ENCODE measurements at regions not wholly inside any gene's neighbourhood (a gene's known extent, or its start where the extent isn't known, plus 50 kb on each side); places are given as distances from the start of the nearest gene placed in this dataset.

DNA sequence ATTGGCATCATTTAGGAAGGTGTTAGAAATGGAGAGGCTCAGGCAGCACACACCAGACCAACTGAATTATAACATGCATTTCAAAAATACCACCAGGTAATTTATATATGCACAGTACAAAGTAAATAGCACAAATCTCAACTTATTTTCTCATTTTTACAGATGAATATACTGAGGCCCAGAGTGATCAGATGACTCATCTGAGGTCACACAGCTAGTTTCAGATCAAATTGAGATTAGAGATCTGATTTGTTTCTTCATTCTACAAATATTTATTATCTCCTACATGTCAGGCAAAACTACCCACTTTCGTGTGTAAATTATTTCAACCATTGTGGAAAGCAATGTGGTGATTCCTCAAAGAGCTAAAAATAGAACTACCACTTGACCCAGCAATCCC is 507.1 kb downstream of the TLE4 start:
- Histone ChIP-seq H3K36me3 (no peaks in the 10 kb centered on the region), H3K4me3 (ENCODE audit: low read depth, low read length) (no peak overlapping the region), H3K9me3 (ENCODE audit: severe bottlenecking) (no peaks in the 10 kb centered on the region), H3K27me3 (ENCODE audit: insufficient read depth, low read depth, severe bottlenecking) (no peaks in the 10 kb centered on the region), H3K27ac (no peak overlapping the region)
- TF ChIP-seq, protein P1, sequence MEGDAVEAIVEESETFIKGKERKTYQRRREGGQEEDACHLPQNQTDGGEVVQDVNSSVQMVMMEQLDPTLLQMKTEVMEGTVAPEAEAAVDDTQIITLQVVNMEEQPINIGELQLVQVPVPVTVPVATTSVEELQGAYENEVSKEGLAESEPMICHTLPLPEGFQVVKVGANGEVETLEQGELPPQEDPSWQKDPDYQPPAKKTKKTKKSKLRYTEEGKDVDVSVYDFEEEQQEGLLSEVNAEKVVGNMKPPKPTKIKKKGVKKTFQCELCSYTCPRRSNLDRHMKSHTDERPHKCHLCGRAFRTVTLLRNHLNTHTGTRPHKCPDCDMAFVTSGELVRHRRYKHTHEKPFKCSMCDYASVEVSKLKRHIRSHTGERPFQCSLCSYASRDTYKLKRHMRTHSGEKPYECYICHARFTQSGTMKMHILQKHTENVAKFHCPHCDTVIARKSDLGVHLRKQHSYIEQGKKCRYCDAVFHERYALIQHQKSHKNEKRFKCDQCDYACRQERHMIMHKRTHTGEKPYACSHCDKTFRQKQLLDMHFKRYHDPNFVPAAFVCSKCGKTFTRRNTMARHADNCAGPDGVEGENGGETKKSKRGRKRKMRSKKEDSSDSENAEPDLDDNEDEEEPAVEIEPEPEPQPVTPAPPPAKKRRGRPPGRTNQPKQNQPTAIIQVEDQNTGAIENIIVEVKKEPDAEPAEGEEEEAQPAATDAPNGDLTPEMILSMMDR (IDR thresholded peaks at IDR 0.05; ENCODE audit: low read depth, low read length), result no peak
- no peak for DNase-seq

DNA sequence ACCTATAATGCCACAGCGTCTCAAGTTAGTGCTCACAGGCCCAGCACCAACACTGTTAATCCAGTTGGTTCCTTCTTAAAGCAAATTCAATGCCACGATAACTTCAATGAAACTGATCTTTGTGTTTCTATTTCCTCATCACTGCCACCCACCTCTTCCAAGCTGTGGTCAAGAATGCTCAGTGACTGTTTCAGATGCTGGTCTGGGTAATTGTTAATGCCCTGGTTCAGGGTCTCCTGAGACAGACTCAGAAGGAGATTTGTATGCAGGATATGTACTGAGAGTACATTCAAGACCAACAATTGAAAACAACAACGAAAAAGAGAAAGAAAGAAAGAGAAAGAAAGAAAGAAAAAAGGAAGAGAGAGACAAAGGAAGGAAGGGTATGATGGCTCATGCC is 505.3 kb downstream of the TLE4 start:
- DNase-seq, result no peak
- H3K27me3 ChIP-seq (ENCODE audit: insufficient read depth, low read depth, severe bottlenecking), result no peaks in the 10 kb centered on the region
- TF ChIP-seq, protein P1 (IDR thresholded peaks at IDR 0.05; ENCODE audit: low read depth, low read length), result no peak
- H3K4me3 ChIP-seq (ENCODE audit: low read depth, low read length), result no peak overlapping the region
- H3K36me3 ChIP-seq, result no peaks in the 10 kb centered on the region
- H3K27ac ChIP-seq, result no peak overlapping the region
- H3K9me3 ChIP-seq (ENCODE audit: severe bottlenecking), result no peaks in the 10 kb centered on the region

DNA sequence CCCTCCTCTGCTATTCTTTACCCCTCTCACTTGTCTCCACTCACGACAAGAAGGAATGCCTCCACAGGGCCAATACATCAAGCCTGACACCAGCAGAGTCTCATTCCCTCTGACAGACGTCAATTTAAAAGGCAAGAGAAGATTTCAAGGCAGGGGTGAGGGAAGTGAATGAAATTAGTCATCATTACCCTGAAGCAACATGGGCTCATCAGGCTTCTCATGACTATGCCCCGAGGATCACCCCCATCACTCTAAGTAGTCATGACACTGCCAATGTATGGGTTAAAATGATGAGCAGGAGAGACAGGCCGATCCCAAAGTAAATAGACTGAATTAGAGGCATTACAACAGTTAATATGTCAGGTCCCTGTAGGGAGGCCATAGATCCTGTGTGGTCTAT is 504.4 kb downstream of the TLE4 start:
- DNase-seq, result no peak
- Histone ChIP-seq H3K27me3 (ENCODE audit: insufficient read depth, low read depth, severe bottlenecking) (no peaks in the 10 kb centered on the region), H3K9me3 (ENCODE audit: severe bottlenecking) (no peaks in the 10 kb centered on the region), H3K4me3 (ENCODE audit: low read depth, low read length) (no peak overlapping the region), H3K36me3 (no peaks in the 10 kb centered on the region), H3K27ac (no peak overlapping the region)
- TF ChIP-seq, protein P1 (IDR thresholded peaks at IDR 0.05; ENCODE audit: low read depth, low read length), result no peak

DNA sequence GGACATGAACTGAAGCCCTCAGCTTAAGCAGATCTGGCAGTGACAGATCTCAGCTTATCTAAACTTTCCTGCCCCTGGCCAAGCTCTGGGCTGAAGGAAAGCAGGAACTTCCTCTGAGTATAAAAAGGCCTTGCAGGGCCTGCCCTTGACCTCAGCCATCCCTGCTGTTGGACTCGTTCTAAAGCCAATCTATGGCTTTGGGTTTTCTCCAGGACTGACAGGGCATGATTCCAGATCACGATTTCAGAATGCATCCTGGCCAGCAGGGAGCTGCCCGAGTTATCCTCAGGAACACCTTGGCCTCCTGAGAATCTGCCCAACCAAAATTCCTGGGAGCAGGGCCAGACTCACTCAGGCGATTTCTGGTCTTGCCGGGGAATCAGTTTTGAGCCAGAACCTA is 502.7 kb downstream of the TLE4 start:
- TF ChIP-seq, protein P1 (IDR thresholded peaks at IDR 0.05; ENCODE audit: low read depth, low read length), result no peak
- no peak overlapping the region for H3K27ac ChIP-seq
- no peak overlapping the region for H3K4me3 ChIP-seq (ENCODE audit: low read depth, low read length)
- no peaks in the 10 kb centered on the region for H3K27me3 ChIP-seq (ENCODE audit: insufficient read depth, low read depth, severe bottlenecking)
- no peaks in the 10 kb centered on the region for H3K9me3 ChIP-seq (ENCODE audit: severe bottlenecking)
- DNase-seq, result no peak
- H3K36me3 ChIP-seq, result no peaks in the 10 kb centered on the region

DNA sequence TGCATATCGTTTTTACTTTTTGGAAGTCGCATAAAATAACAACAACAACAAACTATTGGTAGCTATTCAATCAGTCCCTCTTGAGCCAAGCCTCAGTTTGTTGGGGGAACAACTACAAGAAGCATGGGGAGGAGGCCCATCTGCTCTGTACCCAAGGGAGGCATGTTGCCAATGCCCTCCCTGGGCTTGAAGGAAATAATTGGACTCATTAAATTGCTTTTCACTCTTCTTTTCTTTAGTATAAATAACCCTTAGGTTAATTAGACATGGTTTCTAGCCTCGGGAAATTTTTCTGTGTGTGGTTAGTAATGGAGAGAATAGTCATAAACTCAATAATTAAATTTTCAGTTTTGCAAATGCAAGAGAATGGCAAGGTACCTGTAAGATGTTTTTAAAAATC is 500.7 kb downstream of the TLE4 start:
- H3K27ac ChIP-seq, result no peak overlapping the region
- H3K27me3 ChIP-seq (ENCODE audit: insufficient read depth, low read depth, severe bottlenecking), result no peaks in the 10 kb centered on the region
- H3K36me3 ChIP-seq, result no peaks in the 10 kb centered on the region
- no peaks in the 10 kb centered on the region for H3K9me3 ChIP-seq (ENCODE audit: severe bottlenecking)
- H3K4me3 ChIP-seq (ENCODE audit: low read depth, low read length), result no peak overlapping the region
- TF ChIP-seq, protein P1 (IDR thresholded peaks at IDR 0.05; ENCODE audit: low read depth, low read length), result no peak
- DNase-seq, result no peak

DNA sequence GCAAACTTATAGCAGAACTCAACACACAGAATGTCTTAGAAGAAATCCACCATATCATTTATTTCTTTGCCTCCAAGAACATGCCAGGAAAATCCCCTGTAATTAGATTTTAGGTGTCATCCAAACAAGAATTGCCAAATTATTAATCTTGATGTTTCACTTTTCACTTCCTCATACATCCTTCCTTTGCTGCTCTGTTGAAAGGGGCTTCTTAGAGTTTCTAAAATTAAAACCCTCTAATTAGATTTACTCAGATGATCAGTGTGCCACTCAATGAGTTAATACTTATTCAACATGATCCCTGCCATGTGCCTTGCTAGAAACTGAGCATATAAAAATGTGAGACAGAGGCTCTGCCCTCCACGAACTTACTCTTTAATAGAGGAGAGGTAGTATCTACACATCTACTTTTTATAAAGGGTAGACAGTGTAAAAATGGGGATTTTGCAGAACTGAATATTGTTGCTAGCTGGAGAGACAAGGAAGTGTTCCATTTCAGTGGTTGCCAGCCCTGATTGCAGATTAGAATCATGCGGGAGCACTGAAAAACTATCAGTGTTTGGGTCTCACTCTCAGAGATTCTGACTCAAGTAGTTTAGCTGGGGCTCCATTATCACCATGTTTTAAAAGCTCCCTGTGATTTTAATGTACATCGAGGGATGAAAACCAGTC is 498.4 kb downstream of the TLE4 start:
- H3K27ac ChIP-seq, result no peak overlapping the region
- no peak overlapping the region for H3K4me3 ChIP-seq (ENCODE audit: low read depth, low read length)
- no peaks in the 10 kb centered on the region for H3K36me3 ChIP-seq
- H3K27me3 ChIP-seq (ENCODE audit: insufficient read depth, low read depth, severe bottlenecking), result no peaks in the 10 kb centered on the region
- no peak for DNase-seq
- TF ChIP-seq, protein P1 (IDR thresholded peaks at IDR 0.05; ENCODE audit: low read depth, low read length), result no peak
- no peaks in the 10 kb centered on the region for H3K9me3 ChIP-seq (ENCODE audit: severe bottlenecking)

All from WERI-Rb-1 (cell line).